ENCODE measurements at regions not wholly inside any gene's neighbourhood (a gene's known extent, or its start where the extent isn't known, plus 50 kb on each side); places are given as distances from the start of the nearest gene placed in this dataset.

DNA sequence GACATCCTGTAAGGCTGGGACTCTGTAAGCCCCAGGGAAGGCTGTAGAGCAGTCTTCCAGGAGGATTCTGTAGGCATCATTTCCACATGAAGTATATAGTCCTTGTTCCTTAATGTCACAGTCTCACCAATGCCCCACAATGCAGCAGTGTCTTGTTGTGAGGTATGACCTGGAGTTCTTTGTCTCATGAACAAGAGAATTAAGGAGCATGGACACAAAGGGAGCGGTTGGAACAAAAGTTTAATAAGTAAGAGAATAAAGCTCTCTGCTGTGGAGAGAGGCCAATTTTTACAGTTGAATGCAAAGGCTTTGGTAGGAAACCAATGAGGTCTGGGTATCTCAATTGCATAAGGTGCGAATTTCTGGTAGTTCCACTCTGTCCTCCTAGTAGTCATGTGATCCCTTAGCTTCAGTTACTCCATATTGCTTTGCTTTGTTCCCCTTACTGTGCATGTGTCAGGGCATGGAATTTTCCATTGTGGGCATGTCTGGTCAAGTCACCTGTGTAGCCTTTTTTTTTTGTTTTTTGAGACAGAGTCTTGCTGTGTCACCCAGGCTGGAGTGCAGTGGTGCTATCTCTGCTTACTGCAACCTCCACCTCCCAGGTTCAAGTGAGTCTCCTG, 124.3 kb upstream of the TMTC4 start:
- TF ChIP-seq POLR2A (IDR thresholded peaks at IDR 0.05) = no peak
- TF ChIP-seq, protein P1, sequence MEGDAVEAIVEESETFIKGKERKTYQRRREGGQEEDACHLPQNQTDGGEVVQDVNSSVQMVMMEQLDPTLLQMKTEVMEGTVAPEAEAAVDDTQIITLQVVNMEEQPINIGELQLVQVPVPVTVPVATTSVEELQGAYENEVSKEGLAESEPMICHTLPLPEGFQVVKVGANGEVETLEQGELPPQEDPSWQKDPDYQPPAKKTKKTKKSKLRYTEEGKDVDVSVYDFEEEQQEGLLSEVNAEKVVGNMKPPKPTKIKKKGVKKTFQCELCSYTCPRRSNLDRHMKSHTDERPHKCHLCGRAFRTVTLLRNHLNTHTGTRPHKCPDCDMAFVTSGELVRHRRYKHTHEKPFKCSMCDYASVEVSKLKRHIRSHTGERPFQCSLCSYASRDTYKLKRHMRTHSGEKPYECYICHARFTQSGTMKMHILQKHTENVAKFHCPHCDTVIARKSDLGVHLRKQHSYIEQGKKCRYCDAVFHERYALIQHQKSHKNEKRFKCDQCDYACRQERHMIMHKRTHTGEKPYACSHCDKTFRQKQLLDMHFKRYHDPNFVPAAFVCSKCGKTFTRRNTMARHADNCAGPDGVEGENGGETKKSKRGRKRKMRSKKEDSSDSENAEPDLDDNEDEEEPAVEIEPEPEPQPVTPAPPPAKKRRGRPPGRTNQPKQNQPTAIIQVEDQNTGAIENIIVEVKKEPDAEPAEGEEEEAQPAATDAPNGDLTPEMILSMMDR (IDR thresholded peaks at IDR 0.05) = no peak

All from body of pancreas (tissue), 4 donors.